PFSK-1 (cell line): ENCODE measurements at regions not wholly inside any gene's neighbourhood (a gene's known extent, or its start where the extent isn't known, plus 50 kb on each side); places are given as distances from the start of the nearest gene placed in this dataset.

Experiments used
- POLR2AphosphoS5 ChIP-seq: IDR thresholded peaks from 2 replicates; pipeline ENCODE4 v1.6.1; 2012; ENCODE audit warnings: low read depth, mild to moderate bottlenecking, control low read depth, low read length, moderate library complexity
- TF ChIP-seq, protein P1 (sequence below), 2 experiments: IDR thresholded peaks; 2 replicates each; pipeline versions ENCODE4 v1.6.1 to v1.8.0; 2011 to 2012; ENCODE audit warnings: low read depth in 2 of 2, low read length in 2 of 2, control low read depth in 1 of 2, inconsistent platforms in 1 of 2, mild to moderate bottlenecking in 1 of 2, moderate library complexity in 1 of 2; ENCODE audit not compliant: insufficient read depth in 1 of 2

DNA sequence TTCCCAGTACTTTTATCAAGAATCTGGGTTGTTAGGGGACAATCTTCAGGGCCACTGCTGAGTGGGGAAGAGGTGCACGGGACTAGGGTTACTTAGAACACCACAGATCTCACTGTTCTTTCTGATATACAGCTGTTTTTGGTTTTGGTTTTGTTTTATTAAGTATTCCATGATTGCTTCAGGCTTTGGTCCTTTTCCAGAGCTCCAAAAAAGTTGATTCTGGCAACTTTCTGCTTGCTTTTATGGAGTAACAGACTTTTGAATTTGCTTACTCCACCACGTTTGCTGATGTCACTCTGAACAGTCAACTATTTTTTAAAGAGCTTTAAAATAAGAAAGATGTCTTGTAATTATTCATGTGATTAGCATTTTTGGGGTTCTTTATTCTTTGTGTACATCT lies 368.1 kb upstream of the FOXG1 start:
- TF ChIP-seq, protein P1, sequence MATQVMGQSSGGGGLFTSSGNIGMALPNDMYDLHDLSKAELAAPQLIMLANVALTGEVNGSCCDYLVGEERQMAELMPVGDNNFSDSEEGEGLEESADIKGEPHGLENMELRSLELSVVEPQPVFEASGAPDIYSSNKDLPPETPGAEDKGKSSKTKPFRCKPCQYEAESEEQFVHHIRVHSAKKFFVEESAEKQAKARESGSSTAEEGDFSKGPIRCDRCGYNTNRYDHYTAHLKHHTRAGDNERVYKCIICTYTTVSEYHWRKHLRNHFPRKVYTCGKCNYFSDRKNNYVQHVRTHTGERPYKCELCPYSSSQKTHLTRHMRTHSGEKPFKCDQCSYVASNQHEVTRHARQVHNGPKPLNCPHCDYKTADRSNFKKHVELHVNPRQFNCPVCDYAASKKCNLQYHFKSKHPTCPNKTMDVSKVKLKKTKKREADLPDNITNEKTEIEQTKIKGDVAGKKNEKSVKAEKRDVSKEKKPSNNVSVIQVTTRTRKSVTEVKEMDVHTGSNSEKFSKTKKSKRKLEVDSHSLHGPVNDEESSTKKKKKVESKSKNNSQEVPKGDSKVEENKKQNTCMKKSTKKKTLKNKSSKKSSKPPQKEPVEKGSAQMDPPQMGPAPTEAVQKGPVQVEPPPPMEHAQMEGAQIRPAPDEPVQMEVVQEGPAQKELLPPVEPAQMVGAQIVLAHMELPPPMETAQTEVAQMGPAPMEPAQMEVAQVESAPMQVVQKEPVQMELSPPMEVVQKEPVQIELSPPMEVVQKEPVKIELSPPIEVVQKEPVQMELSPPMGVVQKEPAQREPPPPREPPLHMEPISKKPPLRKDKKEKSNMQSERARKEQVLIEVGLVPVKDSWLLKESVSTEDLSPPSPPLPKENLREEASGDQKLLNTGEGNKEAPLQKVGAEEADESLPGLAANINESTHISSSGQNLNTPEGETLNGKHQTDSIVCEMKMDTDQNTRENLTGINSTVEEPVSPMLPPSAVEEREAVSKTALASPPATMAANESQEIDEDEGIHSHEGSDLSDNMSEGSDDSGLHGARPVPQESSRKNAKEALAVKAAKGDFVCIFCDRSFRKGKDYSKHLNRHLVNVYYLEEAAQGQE (IDR thresholded peaks at IDR 0.05; ENCODE audit: insufficient read depth in 1 of 2, low read depth in 2 of 2, low read length in 2 of 2): no peak
- no peak for TF ChIP-seq POLR2AphosphoS5
